ENCODE measurements at regions not wholly inside any gene's neighbourhood (a gene's known extent, or its start where the extent isn't known, plus 50 kb on each side); places are given as distances from the start of the nearest gene placed in this dataset.

DNA sequence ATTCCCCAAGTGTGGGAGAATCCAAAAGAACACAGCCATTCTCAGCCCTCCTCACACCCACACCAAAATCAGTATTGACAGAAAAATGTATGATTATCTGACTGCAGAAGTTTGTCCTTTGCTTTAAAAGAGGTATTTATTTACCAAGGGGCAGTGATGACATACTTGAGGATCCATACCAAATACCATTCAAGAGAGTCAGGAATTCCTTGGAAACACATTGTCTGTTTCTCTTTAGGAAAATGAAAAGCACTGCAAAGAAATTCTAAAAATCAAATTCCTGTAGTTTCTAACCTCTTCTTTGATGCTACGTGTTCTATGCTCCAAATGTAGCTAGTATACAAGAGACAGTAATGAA, 509.6 kb upstream of the CXADR start:
- DNase-seq (ENCODE audit: low read depth) = no peak

DNA sequence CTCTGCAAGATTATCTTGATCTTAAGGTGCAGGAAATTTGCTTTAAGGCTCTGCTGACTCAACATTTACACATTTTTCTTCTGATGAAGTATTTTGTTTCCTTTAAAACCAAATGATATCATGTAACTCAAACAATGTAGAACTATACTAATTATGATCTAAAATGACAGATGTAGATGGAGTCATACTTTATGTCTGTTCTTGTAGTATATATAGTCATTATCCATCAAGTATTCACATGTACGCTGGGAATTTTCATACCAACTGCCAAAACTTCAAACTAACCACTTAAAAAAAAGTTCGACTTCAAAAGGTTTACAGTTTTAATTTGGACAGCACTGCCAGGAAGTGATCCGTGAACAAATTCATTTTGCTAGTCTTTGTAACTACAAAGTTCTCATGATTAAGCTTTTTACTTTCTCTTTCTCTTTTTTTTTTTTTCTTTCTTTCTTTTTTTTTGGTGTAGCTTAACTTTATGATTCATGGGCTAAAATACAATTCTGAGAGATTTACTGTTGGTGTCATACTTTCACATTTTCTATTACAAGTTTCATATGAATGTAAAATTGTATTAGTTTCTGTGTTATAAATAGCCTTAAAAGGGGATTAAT, 509.0 kb upstream of the CXADR start:
- no peak for DNase-seq (ENCODE audit: low read depth)

DNA sequence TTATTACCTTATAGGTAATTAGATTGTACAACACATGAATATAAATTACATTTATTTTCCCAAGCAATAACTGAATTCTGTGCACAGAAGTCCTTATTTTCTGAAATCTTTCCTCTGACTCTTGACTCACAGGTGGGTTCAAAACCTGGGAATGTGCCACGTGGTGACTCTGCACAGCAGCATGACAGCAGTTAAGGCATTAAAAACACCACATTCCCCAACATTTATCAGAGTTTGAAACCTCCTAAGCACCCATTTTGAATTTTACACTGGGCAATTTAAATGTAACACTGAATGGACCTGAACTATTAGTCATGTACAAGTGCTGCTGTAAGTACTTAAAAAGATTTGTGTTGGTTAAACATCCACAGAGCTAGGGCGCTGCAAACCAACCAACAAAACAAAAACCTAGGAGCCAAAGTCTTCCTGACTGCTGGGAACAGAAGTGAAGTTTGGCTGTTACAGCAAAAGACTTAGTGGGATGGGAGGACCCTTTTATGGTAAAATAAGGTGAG, 480.6 kb upstream of the CXADR start:
- DNase-seq (ENCODE audit: low read depth) = no peak

DNA sequence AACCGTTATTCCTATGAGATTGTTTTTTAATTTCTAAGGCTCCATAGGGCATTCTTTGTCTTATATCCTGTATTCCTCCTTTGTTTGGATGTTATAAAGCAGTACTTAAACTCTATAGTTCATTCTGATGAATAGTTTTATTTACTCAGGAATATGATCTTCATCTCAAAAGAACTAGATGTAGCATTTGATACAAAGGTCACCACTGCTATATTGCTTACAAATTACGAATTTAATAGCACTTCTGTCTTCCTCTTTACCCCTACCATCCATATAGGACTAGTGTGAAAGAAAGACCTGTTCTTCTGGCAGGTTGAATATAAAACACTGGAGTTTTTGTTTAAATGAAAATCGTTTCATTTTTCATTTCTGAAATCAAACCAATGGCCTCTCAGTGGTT, 468.1 kb upstream of the CXADR start:
- DNase-seq (ENCODE audit: low read depth) = no peak

DNA sequence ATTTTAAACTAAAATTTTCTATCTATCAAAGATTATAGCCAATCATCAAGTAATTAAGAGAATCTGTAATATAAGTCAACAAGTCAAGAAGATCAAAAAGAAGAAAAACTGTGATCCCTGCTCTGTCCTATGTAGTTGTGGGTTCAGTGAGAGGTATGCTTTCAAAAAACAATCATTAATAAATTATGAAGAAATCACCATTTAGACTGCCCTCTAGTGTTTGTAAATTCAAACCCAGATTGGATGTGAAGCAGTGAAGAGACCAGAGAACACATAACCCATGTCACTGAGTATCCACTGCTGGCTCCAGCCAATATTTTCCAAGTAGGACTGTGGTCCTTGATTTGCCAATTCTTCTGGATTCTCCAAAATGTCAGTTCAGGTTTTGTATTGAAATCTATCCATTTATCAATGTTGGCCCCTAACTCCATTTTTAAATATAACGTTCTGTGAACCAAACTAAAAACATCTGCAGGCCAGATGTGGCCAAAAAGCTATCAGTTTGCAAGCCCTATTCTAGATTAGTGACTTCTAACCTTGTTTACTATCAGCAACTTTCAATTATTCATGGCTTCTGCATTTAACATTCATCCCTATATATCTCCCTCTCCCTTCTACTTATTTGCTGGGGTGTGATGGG, 467.5 kb upstream of the CXADR start:
- no peak for DNase-seq (ENCODE audit: low read depth)

DNA sequence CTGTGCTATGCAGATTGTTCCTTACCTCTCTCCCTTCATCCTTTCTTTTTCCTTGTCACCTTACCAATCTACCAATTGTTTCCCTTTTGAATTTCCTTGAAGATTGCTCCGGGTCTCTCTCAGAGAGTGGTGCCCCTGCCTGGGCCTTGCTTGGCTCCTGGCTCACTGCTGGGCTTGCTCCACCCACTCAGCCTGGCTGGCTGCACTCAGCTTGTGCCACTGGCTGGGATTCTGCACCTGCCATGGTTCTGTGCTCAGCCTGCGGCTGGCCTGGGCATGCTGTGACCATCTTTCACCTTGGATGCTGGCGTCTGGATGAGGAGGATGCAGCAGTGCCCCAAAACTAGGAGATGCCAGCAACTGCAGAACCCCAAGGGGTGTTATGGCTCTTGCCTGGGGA, 463.9 kb upstream of the CXADR start:
- DNase-seq (ENCODE audit: low read depth) = no peak

DNA sequence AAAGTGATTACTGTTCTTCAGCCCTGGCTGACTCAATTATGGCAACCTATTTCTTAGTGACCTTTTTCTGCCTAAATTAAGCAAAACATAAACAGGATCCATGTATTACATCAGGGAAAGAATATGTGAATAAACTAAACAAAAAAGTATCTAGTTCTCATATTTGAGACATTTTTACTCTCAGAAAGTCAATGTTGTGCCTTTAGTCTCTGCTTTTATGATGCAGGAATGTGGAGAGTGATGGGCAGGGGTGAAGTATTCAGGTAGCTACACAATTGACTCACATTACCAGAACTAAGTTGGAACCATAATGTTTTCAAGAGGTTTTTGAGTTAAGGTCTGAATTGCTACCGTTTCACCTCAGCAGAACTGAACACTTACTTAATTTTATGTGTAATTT, 462.7 kb upstream of the CXADR start:
- DNase-seq (ENCODE audit: low read depth) = no peak

DNA sequence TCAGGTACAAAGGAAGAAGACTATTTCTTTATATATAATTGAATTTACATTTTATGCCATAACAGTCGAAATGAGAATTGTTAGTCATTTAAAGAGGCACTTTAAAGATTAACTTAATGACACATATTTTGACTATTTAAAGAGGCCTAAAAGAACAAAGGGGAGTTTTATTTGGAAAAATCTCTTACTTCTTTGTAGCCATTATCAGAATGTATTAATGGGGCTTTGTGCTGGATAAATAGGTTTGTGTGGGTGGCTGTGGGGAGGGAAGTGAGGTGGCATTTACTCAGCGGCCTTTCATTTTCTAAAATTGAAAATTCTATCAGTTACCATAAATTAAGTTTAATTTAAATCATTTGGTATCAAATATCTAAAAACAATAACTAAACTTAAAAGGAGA, 462.2 kb upstream of the CXADR start:
- DNase-seq (ENCODE audit: low read depth) = no peak

DNA sequence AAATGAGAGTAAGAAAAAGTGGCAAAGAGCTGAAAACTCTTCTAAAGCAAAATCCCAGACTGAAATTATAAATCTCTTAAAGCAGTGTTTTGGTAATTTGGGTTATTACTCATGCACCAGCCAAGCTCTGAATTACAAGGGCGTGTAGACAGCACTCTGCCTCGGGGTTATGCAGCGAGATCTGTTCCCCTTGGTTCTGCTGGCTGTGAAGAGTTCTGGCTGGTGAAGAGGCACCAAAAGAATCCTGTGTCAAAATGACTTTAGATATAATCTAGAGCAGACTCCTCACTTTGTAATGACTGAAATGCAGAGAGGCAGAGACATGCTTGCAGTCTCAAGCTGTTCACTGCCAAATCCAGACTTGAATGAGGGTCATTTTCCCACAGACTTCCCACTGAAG, 461.8 kb upstream of the CXADR start:
- DNase-seq (ENCODE audit: low read depth) = no peak

DNA sequence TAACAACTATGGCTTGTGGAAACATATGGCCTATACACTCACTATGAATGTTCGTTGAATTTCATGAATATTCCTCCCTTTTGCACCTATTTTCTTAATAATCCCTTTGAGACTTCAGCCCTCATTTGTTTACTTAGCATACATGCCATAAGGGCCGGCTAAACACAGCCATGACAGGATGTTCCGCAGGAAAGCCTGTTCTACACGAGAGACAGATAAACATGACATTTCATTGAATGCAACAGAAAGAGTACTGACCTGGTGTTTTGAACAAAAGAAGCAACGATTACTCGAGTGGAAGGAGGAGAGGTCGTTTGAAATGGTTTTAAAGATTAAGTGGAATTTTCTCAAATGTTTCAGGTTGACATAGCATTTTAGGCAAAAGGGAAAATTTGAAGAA, 459.5 kb upstream of the CXADR start:
- DNase-seq (ENCODE audit: low read depth) = no peak

DNA sequence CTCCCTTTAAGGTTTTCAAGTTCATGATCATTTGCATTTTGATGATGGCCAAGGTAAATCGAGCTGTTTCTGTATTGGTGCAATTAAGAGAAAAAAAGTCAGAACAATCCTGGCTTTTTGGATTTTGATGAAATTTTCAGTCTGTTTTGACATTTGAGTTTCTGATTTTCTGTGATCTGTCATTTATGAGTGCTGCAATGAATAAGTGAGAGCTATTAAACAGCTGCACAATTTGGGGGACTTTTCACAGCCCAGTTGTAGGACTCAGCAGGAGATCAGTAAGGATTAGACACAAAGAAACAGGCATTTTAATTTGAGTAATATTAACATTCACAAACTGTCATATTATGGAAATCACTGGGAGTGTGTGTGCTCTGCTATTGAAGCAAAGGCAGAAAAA, 452.9 kb upstream of the CXADR start:
- no peak for DNase-seq (ENCODE audit: low read depth)

DNA sequence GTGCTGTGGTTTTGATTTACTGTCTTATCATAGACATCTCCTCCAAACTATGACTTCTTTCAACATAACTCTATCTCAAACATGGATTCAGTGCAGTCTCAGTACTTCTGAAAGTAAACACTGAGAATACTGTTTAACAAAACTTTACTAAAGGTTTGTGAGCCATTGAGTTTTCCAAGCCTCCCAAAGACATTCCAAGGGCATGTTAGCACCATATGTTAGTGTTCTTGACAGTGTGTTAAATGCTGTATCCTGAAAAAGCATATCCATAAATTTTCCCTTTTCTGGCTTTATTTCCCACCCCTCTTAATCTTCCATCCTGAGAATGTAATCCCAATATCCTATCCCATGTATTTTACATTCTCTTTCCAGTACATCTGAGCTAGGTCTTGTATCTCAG, 446.8 kb upstream of the CXADR start:
- no peak for DNase-seq (ENCODE audit: low read depth)

DNA sequence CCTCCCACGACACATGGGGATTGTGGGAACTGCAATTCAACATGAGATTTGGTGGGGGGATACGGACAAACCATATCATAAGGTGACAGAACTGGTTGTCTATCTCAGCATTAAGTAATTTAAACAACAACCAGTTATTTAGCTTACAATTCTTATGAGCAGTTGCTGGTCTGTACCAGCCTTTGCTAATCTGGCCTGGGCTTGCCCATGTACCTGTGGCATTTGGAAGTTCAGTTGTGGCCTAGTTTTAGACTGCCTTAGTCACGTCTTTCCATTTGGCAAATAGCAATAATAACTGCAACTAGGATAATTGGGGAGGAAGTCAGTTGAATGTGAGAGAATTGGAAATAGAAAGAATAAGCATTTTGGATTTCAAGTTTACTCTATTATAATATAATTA, 441.8 kb upstream of the CXADR start:
- no peak for DNase-seq (ENCODE audit: low read depth)

DNA sequence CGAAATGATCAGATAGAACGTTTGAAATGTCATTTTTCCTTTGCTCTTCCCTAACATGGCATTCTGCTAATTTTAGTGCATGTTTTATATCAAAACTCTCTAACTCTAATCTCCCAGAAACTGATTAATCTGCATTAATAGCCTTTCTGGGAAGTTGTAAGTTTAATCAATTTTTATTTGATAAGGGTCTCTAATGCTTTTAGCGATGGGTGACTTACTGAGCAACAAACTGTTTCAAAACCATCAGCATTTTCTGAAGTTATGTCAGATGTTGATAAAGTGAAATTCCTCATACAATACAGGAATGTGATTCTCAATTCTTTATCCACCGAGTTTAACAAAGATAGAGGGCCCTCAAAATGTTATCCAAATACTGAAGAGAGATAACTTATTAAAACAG, 431.6 kb upstream of the CXADR start:
- DNase-seq (ENCODE audit: low read depth) = no peak

DNA sequence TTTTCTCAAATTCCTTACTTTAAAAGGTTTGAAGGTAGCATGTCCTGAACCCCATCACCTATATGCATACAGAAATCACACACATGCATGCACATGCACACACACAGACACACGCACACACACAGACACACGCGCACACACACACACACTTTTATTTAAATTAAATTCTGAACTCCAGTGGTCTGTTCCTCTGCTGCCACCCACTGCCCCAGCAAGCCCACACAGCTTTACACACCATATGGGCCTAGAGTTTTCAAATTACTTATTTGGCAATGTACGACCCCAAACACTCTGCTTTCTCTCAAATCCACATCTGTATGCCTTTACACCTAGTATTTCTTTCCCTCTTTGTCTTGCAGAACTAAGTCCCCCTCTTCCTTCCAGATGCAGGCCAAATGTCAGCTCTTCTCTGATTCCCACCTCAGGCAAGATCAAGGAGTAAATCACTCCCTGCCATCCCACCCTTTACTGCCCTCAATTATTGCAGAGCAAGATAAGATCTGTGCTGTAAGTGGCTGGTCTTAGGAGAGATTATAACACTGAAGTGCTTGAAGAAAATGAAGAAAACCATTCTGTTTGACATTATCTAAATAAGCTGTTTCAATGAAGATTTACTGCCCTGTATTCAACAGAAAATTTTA, 429.9 kb upstream of the CXADR start:
- no peak for DNase-seq (ENCODE audit: low read depth)

DNA sequence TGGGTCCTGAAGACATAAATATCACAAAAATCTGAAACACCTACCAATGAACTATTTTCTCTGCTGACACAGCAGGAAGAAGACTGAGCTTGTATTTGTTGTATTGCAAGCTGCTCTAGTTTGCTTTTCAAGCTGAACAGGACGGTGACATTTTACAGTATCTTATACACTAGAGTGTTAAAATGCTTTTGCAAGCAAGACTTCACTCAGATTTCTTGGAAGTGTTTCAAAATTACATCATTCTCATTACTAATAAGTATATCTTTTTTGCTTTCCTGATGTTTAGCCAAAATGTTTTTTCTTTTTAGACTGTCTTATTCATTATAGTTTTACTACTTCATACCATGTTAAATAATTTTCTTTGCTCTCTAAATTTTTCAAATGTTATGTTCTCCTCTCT, 427.1 kb upstream of the CXADR start:
- no peak for DNase-seq (ENCODE audit: low read depth)

DNA sequence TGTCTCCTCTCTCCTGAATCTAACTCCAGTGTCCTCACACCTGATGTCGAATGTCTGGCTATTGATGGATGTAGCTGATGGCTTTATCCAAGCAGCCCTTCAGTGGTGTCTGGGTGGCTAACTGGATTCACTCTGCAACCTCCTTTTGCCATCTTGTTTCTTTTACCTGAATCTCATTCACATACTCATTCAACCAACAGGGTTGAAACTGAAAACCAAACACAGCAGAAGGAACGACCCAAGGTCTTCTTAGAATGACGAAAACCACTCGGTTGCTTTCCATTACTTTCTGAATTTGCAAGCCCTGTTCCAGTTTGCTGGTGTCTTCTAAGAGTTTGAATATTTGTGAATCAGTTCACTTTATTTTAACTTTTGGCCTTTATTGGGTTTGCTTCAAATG, 424.3 kb upstream of the CXADR start:
- DNase-seq (ENCODE audit: low read depth) = no peak

DNA sequence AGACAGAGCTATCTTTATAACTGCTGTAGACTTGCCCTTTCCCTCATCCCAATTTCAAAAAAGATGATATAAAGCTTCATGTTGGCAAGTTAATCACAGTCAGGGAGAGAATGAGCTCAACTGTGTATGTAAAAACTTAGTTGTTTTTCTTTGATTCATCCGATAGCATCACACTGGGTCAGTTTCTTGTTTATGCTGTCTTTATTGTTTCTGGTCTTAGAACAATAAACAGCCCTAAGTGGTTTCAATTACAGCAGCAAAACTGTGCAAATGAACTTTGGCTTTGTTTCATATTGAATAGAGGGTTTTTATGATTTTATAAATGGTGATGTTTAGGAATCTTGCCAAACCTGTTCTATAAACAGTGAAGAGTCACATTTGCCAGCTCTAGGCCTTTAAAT, 423.8 kb upstream of the CXADR start:
- DNase-seq (ENCODE audit: low read depth) = no peak

DNA sequence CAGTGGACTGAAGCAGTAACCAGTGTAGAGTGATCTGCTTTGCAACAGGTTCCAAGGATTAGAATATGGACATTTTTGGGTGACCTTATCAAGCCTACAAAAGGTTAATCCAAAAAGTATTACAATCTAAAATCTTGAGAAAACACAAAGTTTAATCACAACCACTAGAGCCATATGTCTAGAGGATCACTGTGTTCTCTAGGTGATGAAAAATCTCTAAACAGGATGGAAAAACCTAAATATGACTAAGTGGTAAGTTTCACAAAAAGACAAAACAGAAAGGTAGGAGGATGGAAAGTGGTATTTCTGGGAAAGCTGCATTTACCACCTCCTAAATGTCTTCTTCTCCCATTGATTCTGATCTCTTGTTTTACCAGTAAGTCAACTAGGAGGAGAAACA, 411.1 kb upstream of the CXADR start:
- no peak for DNase-seq (ENCODE audit: low read depth)

DNA sequence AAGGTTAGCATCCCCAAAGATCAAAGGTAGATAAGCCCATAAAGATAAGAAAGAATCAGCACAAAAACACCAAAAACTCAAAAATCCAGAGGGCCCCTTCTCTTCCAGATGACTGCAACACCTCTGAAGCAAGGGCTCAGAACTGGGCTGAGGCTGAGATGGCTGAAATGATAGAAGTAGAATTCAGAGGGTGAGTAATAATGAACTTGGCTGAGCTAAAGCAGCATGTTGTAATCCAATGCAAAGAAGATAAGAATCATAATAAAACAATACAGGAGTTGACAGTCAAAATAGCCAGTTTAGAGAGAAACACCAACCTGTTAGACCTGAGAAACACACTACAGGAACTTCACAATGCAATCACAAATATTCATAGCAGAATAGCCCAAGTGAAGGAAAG, 406.9 kb upstream of the CXADR start:
- no peak for DNase-seq (ENCODE audit: low read depth)

DNA sequence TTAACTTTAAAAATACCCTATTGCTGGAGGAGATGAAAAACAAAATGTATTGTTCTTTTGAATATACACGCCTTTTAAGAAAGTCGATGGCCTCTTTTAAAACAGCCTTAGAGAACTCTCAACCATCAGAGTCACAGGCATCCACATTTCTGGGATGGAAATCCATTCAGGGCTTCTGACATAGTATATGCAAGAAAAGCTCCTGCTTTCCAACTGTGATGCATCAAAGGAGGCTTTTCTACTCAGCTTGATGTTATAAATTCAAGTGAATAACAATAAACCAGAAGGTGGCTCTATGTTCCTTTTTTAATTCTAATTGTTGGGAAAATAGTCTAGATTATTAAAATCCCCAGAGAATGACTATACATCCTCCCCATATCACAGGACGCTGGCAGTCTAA, 398.8 kb upstream of the CXADR start:
- no peak for DNase-seq (ENCODE audit: low read depth)

DNA sequence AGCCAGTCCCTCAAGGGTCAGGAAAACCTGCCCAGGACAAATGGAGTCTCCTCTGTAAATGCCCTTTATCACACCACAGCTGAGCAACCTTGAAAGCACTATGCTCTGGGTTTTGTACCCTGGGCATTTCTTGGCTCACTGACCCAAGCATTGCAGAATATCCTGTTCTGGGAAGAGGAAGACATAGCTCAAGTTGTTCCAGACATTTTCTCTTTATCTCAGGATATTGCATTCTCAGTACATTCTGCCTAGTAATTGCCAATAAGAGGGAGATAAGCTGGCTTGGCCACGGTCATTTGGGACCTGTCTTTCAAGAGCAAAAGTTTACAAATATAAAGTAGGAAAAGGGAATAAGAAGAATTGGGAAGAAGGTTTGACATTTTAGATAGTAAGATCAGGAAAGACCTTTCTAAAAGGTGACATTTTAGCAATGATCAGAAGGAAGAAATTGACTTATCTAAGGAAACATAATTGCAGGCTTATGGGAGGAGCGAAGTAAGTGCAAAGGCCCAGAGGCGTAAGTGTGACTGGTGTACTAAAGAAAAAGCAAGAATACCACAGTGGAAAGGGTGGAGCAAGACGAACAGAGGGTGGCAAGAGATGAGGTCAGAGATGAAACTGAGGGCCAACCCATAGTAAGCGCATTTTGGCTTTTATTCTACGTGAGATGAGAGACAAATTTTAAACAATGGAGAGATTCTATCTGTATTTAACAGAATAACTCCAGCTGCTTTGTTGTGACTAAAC, 394.0 kb upstream of the CXADR start:
- DNase-seq (ENCODE audit: low read depth) = no peak

Measured in forelimb muscle (tissue), 1 donor.